ENCODE measurements at regions not wholly inside any gene's neighbourhood (a gene's known extent, or its start where the extent isn't known, plus 50 kb on each side); places are given as distances from the start of the nearest gene placed in this dataset.

GRCh38 chr6:14995208-14995607 lies 250.7 kb upstream of the JARID2 start:
- TF ChIP-seq EZH2 (IDR thresholded peaks at IDR 0.05; ENCODE audit: insufficient read depth, poor library complexity, severe bottlenecking) (no peak), EZH2phosphoT487 (IDR thresholded peaks at IDR 0.05; ENCODE audit: insufficient read depth, low read depth) (no peak)

Data from GM23248 (cell line).